H1 (cell line): ENCODE measurements at regions not wholly inside any gene's neighbourhood (a gene's known extent, or its start where the extent isn't known, plus 50 kb on each side); places are given as distances from the start of the nearest gene placed in this dataset.

Source experiments
- CTCF ChIA-PET: fragments of 300-600 bp; sonication (Branson Sonifier 250); formaldehyde crosslinking; loops from one replicate; lab custom pipeline; 2021; ENCODE audit not compliant: partially characterized antibody; lab: Charles Lee
- POLR2A ChIA-PET: fragments of 300-600 bp; sonication (Branson Sonifier 250); formaldehyde crosslinking; loops from one replicate; lab custom pipeline; 2021; ENCODE audit warnings: inconsistent platforms; ENCODE audit not compliant: partially characterized antibody; lab: Charles Lee
- DNase-seq, 2 experiments: peaks; one replicate each; pipeline versions ENCODE4 v3.0.0 to v3.0.0-alpha.2; 2010 to 2022; ENCODE audit warnings: low spot score in 2 of 2, low read depth in 1 of 2, mixed read lengths in 1 of 2
- FAIRE-seq: peaks from 2 replicates; lab custom pipeline; 2011; peaks lifted over from hg19 to GRCh38; lab: Jason Lieb, UNC
- H2AFZ ChIP-seq: 2 replicates; pipeline ENCODE4 v1.8.1; 2012; ENCODE audit warnings: low read length, inconsistent platforms
- H2AK5ac ChIP-seq: 2 replicates; pipeline ENCODE4 v1.6.1; 2013; ENCODE audit warnings: low read depth, low read length
- H2BK120ac ChIP-seq: replicated peaks from 2 replicates; pipeline ENCODE3; 2013; ENCODE audit warnings: low read depth, low read length, inconsistent platforms
- H2BK12ac ChIP-seq: 2 replicates; pipeline ENCODE4 v1.6.1; 2013; ENCODE audit warnings: low read depth, low read length
- H2BK15ac ChIP-seq: 2 replicates; pipeline ENCODE4 v1.6.1; 2013; ENCODE audit warnings: low read length
- H2BK20ac ChIP-seq: 2 replicates; pipeline ENCODE4 v1.6.1; 2013; ENCODE audit warnings: low read length
- H2BK5ac ChIP-seq: 2 replicates; pipeline ENCODE4 v1.6.1; 2013; ENCODE audit warnings: low read depth, low read length
- H3K14ac ChIP-seq: 2 replicates; pipeline ENCODE4 v1.6.1; 2013; ENCODE audit warnings: inconsistent platforms; ENCODE audit not compliant: insufficient read length
- H3K18ac ChIP-seq: 2 replicates; pipeline ENCODE4 v1.6.1; 2013; ENCODE audit warnings: low read length; ENCODE audit errors: extremely low read depth
- H3K23ac ChIP-seq: 2 replicates; pipeline ENCODE4 v1.6.1; 2013; ENCODE audit warnings: inconsistent platforms; ENCODE audit not compliant: insufficient read length
- H3K23me2 ChIP-seq: 2 replicates; pipeline ENCODE4 v1.6.1; 2013; ENCODE audit warnings: low read depth, low read length
- H3K27ac ChIP-seq: 2 replicates; pipeline ENCODE4 v1.6.1; 2011; ENCODE audit warnings: low read depth, low read length, inconsistent platforms
- H3K27me3 ChIP-seq, 4 experiments: replicated peaks in 1 of 4; 1 replicate in 1 of 4; 2 replicates in 3 of 4; pipeline versions ENCODE4 v1.6.1 to v1.8.1; 2011 to 2013; ENCODE audit warnings: low read length in 3 of 4, mild to moderate bottlenecking in 3 of 4, inconsistent platforms in 2 of 4, mixed read lengths in 2 of 4, moderate library complexity in 1 of 4; ENCODE audit not compliant: control insufficient read depth in 3 of 4, insufficient read depth in 3 of 4; ENCODE audit errors: extremely low read depth in 1 of 4
- H3K36me3 ChIP-seq, 4 experiments: 2 replicates each; pipeline versions ENCODE4 v1.6.1 to v1.8.1; 2011 to 2013; ENCODE audit warnings: mild to moderate bottlenecking in 4 of 4, low read length in 3 of 4, moderate library complexity in 2 of 4, control low read depth in 1 of 4, inconsistent platforms in 1 of 4; ENCODE audit not compliant: insufficient read depth in 4 of 4, control insufficient read depth in 2 of 4
- H3K4ac ChIP-seq: replicated peaks from 2 replicates; pipeline ENCODE3; 2013; ENCODE audit warnings: low read length, low read depth, mixed read lengths, inconsistent platforms; ENCODE audit not compliant: insufficient read length
- H3K4me1 ChIP-seq, 4 experiments: replicated peaks in 1 of 4; 1 replicate in 1 of 4; 2 replicates in 3 of 4; pipeline versions ENCODE4 v1.6.1 to v1.8.1; 2011 to 2013; ENCODE audit warnings: low read length in 3 of 4, inconsistent platforms in 2 of 4, mixed read lengths in 1 of 4; ENCODE audit not compliant: insufficient read depth in 4 of 4, control insufficient read depth in 3 of 4
- H3K4me2 ChIP-seq, 2 experiments: 2 replicates each; pipeline versions ENCODE4 v1.6.1 to v1.8.1; 2011 to 2013; ENCODE audit warnings: low read depth in 2 of 2, low read length in 2 of 2, control low read depth in 1 of 2, inconsistent platforms in 1 of 2, mild to moderate bottlenecking in 1 of 2; ENCODE audit not compliant: insufficient read depth in 1 of 2
- H3K4me3 ChIP-seq, 4 experiments: fragments of 200-600, 300-600 bp in 1 of 4; sonication (generic), shearing (Covaris generic), sonication (Bioruptor Twin) in 1 of 4; 2 replicates each; pipeline versions ENCODE4 v1.5.1 to v1.8.1; 2011 to 2016; ENCODE audit warnings: low read length in 4 of 4, low read depth in 3 of 4, control low read depth in 2 of 4, inconsistent platforms in 2 of 4, mild to moderate bottlenecking in 2 of 4, mixed read lengths in 1 of 4, moderate library complexity in 1 of 4; ENCODE audit not compliant: insufficient read depth in 2 of 4; ENCODE audit errors: extremely low read depth in 1 of 4
- H3K56ac ChIP-seq: replicated peaks from 2 replicates; pipeline ENCODE3; 2013; ENCODE audit warnings: low read depth, mild to moderate bottlenecking, mixed read lengths, low read length, inconsistent platforms; ENCODE audit not compliant: insufficient read length
- H3K79me1 ChIP-seq: 2 replicates; pipeline ENCODE4 v1.6.1; 2013; ENCODE audit warnings: low read depth, low read length, control low read depth
- H3K79me2 ChIP-seq, 2 experiments: 2 replicates each; pipeline versions ENCODE4 v1.6.1 to v1.8.1; 2012 to 2013; ENCODE audit warnings: low read length in 2 of 2, mild to moderate bottlenecking in 2 of 2, inconsistent platforms in 1 of 2; ENCODE audit not compliant: insufficient read depth in 2 of 2, control insufficient read depth in 1 of 2
- H3K9ac ChIP-seq, 4 experiments: replicated peaks in 1 of 4; 1 replicate in 1 of 4; 2 replicates in 3 of 4; pipeline versions ENCODE4 v1.6.1 to v1.8.1; 2011 to 2013; ENCODE audit warnings: low read depth in 3 of 4, low read length in 3 of 4, control low read depth in 2 of 4, mild to moderate bottlenecking in 2 of 4, moderate library complexity in 2 of 4, inconsistent platforms in 1 of 4; ENCODE audit errors: extremely low read depth in 1 of 4
- H3K9me3 ChIP-seq, 2 experiments: 2 replicates each; pipeline versions ENCODE4 v1.6.1 to v1.8.1; 2012 to 2013; ENCODE audit warnings: mild to moderate bottlenecking in 2 of 2, moderate library complexity in 2 of 2, control low read depth in 1 of 2, inconsistent platforms in 1 of 2, low read depth in 1 of 2, low read length in 1 of 2, mixed read lengths in 1 of 2; ENCODE audit not compliant: insufficient read depth in 2 of 2
- H4K20me1 ChIP-seq, 2 experiments: replicated peaks in 1 of 2; 2 replicates each; pipeline versions ENCODE3 to v1.8.1; 2011 to 2013; ENCODE audit warnings: inconsistent platforms in 2 of 2, low read length in 2 of 2, mild to moderate bottlenecking in 1 of 2; ENCODE audit not compliant: insufficient read depth in 2 of 2, control insufficient read depth in 1 of 2
- H4K5ac ChIP-seq: 2 replicates; pipeline ENCODE4 v1.6.1; 2013; ENCODE audit warnings: low read length, low read depth, mixed read lengths, inconsistent platforms; ENCODE audit not compliant: insufficient read length
- H4K8ac ChIP-seq: 2 replicates; pipeline ENCODE4 v1.8.0; 2013; ENCODE audit warnings: mild to moderate bottlenecking, moderate library complexity, low read length, inconsistent platforms; ENCODE audit not compliant: insufficient read depth; ENCODE audit errors: extremely low read depth
- H4K91ac ChIP-seq: replicated peaks from 2 replicates; pipeline ENCODE3; 2013; ENCODE audit warnings: low read length, mixed read lengths, inconsistent platforms; ENCODE audit not compliant: insufficient read length
- CREB1 ChIP-seq: IDR thresholded peaks from 2 replicates; pipeline ENCODE4 v1.6.1; 2012; ENCODE audit warnings: inconsistent platforms
- GTF2F1 ChIP-seq: IDR thresholded peaks from 2 replicates; pipeline ENCODE4 v1.6.1; 2012; ENCODE audit warnings: low read depth, low read length, improper control_type of control experiment, borderline replicate concordance
- JUND ChIP-seq: IDR thresholded peaks from 2 replicates; pipeline ENCODE4 v1.6.1; 2011; ENCODE audit warnings: mild to moderate bottlenecking, improper control_type of control experiment, low read length
- NANOG ChIP-seq: IDR thresholded peaks from 2 replicates; pipeline ENCODE4 v1.6.1; 2011; ENCODE audit warnings: low read length, low read depth, mild to moderate bottlenecking, inconsistent platforms; ENCODE audit not compliant: insufficient read depth, poor library complexity, severe bottlenecking
- POLR2A ChIP-seq, 2 experiments: IDR thresholded peaks; 1 replicate in 1 of 2; 2 replicates in 1 of 2; pipeline ENCODE4 v1.6.1; 2011; ENCODE audit warnings: low read depth in 2 of 2, low read length in 2 of 2, mild to moderate bottlenecking in 2 of 2; ENCODE audit errors: control extremely low read depth in 1 of 2
- POLR2AphosphoS5 ChIP-seq: IDR thresholded peaks from 2 replicates; pipeline ENCODE4 v1.6.1; 2011; ENCODE audit warnings: low read depth, low read length
- ZNF274 ChIP-seq: IDR thresholded peaks from 2 replicates; pipeline ENCODE4 v1.7.0; 2012; ENCODE audit warnings: low read length, borderline replicate concordance; ENCODE audit errors: extremely low read depth
- WGBS, 2 experiments: shearing (Covaris generic) in 1 of 2; methylation state at CpG; one replicate each; pipeline versions ENCODE4 v1.1.6 to v1.1.7; 2013 to 2015; ENCODE audit warnings: low lambda C conversion rate in 2 of 2, mixed read lengths in 2 of 2, inconsistent platforms in 1 of 2, low coverage in 1 of 2, missing lambda C conversion rate in 1 of 2; ENCODE audit not compliant: insufficient replicate concordance in 2 of 2, insufficient coverage in 1 of 2, insufficient read length in 1 of 2; ENCODE audit errors: extremely low coverage in 1 of 2, missing lambda C conversion rate in 1 of 2; 5-methylcytosine and 5-hydroxymethylcytosine counted together
- TF ChIP-seq, protein P1 (sequence below): IDR thresholded peaks from 2 replicates; pipeline ENCODE4 v1.6.1; 2012; ENCODE audit warnings: low read length, inconsistent platforms
- TF ChIP-seq, protein P2 (sequence below), 3 experiments: IDR thresholded peaks; 1 replicate in 2 of 3; 2 replicates in 1 of 3; pipeline versions ENCODE4 v1.5.1 to v1.6.1; 2011; ENCODE audit warnings: low read length in 3 of 3, mild to moderate bottlenecking in 3 of 3, inconsistent platforms in 2 of 3, low read depth in 1 of 3, moderate library complexity in 1 of 3; ENCODE audit not compliant: insufficient read depth in 1 of 3; ENCODE audit errors: control extremely low read depth in 1 of 3
- TF ChIP-seq, protein P3 (sequence below): IDR thresholded peaks from 2 replicates; pipeline ENCODE4 v1.6.1; 2011; ENCODE audit warnings: low read length, improper control_type of control experiment

DNA sequence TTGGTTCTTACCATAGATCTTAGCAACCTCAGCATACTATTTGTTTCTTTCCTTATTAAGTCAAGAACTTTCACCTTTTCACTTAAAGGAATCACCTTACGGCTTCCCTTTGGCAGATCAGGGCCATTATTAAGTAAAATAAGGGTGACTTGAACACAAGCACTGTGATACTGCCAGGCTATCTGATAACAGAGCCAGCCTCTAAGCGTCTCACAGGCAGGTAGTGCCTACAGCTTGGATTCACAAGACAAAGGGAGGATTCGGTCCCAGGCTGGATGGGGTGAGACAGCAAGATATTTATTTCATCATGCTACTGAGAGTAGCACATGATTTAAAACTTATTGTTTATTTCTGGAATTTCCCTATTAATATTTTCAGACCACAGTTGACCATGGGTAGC, 218.6 kb downstream of the FOXO1 start:
- H2BK12ac ChIP-seq, result no peak overlapping the region
- no peak overlapping the region for H3K4me2 ChIP-seq
- H3K23ac ChIP-seq, result no peak overlapping the region
- no peaks in the 10 kb centered on the region for H3K79me2 ChIP-seq
- 69% methylated on average over 3 of the region's 3 CpGs; no CpG with 5 or more reads in 1 of the 2 experiments for WGBS, 2 experiments
- H2BK5ac ChIP-seq, result no peak overlapping the region
- H3K36me3 ChIP-seq, result no peaks in the 10 kb centered on the region; a peak in 1 of 8 replicates
- H2BK20ac ChIP-seq, result no peak overlapping the region
- no peak overlapping the region for H2AK5ac ChIP-seq
- no peaks in the 10 kb centered on the region for H3K79me1 ChIP-seq
- H3K4me3 ChIP-seq, result no peak overlapping the region
- H3K27me3 ChIP-seq, result no peaks in the 10 kb centered on the region
- H3K23me2 ChIP-seq, result no peaks in the 10 kb centered on the region
- H3K56ac ChIP-seq, result no peak overlapping the region
- DNase-seq (no peak), FAIRE-seq (no peak)
- no peak overlapping the region for H4K5ac ChIP-seq
- H4K8ac ChIP-seq, result no peak overlapping the region
- POLR2A ChIA-PET, result no interaction called here
- H2AFZ ChIP-seq, result no peak overlapping the region
- H4K20me1 ChIP-seq, result no peaks in the 10 kb centered on the region
- peaks cover 0 to 4% (median 0%) of the 10 kb centered on the region in 4 experiments; a peak in 2 of 7 replicates for H3K4me1 ChIP-seq
- CTCF ChIA-PET, result no interaction called here
- H4K91ac ChIP-seq, result no peak overlapping the region
- no peak overlapping the region for H2BK15ac ChIP-seq
- H2BK120ac ChIP-seq, result no peak overlapping the region
- no peak overlapping the region for H3K9ac ChIP-seq
- no peak overlapping the region for H3K18ac ChIP-seq
- H3K9me3 ChIP-seq, result peaks cover 6 to 9% of the 10 kb centered on the region in 2 experiments; a peak in 3 of 4 replicates
- no peak overlapping the region for H3K4ac ChIP-seq
- no peak overlapping the region for H3K27ac ChIP-seq
- no peak overlapping the region for H3K14ac ChIP-seq
- TF ChIP-seq CREB1 (no peak), NANOG (no peak), JUND (no peak), POLR2A (IDR thresholded peaks at IDR 0.05; ENCODE audit: control extremely low read depth in 1 of 2, low read depth in 2 of 2, low read length in 2 of 2) (no peak), GTF2F1 (no peak), POLR2AphosphoS5 (no peak), ZNF274 (no peak)
- TF ChIP-seq, protein P1, sequence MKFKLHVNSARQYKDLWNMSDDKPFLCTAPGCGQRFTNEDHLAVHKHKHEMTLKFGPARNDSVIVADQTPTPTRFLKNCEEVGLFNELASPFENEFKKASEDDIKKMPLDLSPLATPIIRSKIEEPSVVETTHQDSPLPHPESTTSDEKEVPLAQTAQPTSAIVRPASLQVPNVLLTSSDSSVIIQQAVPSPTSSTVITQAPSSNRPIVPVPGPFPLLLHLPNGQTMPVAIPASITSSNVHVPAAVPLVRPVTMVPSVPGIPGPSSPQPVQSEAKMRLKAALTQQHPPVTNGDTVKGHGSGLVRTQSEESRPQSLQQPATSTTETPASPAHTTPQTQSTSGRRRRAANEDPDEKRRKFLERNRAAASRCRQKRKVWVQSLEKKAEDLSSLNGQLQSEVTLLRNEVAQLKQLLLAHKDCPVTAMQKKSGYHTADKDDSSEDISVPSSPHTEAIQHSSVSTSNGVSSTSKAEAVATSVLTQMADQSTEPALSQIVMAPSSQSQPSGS, result no peak
- TF ChIP-seq, protein P2, sequence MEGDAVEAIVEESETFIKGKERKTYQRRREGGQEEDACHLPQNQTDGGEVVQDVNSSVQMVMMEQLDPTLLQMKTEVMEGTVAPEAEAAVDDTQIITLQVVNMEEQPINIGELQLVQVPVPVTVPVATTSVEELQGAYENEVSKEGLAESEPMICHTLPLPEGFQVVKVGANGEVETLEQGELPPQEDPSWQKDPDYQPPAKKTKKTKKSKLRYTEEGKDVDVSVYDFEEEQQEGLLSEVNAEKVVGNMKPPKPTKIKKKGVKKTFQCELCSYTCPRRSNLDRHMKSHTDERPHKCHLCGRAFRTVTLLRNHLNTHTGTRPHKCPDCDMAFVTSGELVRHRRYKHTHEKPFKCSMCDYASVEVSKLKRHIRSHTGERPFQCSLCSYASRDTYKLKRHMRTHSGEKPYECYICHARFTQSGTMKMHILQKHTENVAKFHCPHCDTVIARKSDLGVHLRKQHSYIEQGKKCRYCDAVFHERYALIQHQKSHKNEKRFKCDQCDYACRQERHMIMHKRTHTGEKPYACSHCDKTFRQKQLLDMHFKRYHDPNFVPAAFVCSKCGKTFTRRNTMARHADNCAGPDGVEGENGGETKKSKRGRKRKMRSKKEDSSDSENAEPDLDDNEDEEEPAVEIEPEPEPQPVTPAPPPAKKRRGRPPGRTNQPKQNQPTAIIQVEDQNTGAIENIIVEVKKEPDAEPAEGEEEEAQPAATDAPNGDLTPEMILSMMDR (IDR thresholded peaks at IDR 0.05; ENCODE audit: control extremely low read depth in 1 of 3, insufficient read depth in 1 of 3, low read depth in 1 of 3, low read length in 3 of 3), result no peak
- TF ChIP-seq, protein P3, sequence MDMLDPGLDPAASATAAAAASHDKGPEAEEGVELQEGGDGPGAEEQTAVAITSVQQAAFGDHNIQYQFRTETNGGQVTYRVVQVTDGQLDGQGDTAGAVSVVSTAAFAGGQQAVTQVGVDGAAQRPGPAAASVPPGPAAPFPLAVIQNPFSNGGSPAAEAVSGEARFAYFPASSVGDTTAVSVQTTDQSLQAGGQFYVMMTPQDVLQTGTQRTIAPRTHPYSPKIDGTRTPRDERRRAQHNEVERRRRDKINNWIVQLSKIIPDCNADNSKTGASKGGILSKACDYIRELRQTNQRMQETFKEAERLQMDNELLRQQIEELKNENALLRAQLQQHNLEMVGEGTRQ, result no peak
